ENCODE measurements at regions not wholly inside any gene's neighbourhood (a gene's known extent, or its start where the extent isn't known, plus 50 kb on each side); places are given as distances from the start of the nearest gene placed in this dataset.

DNA sequence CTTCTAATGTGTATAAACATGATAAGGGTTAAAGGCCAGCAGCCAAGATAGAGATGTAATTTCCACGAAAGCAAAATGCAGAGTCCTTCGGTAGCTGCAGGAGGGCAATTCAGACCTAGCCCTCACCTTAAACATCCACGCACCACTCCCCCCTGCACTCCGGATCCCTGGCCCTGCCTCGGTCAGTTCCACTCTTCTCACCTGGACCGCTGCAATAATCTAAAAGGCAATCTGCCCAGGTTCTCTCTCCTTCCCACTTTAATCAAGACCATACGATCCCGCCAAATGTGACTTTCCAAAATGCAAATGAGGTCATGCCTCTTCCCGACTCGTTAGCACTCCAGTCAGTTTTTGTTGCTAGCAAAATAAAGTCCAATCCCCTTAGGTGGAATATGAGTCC is 485.2 kb downstream of the EIPR1 start:
- intact Hi-C loops (cut with micrococcal nuclease), result no loop called here
- H3K9me3 Mint-ChIP-seq (ENCODE audit: unreplicated experiment), result peaks cover 27% of the 10 kb centered on the region
- DNase-seq (ENCODE audit: unreplicated experiment), result no peak
- H3K27me3 Mint-ChIP-seq (ENCODE audit: insufficient read depth, unreplicated experiment), result peaks cover 4% of the 10 kb centered on the region
- H3K4me3 Mint-ChIP-seq (ENCODE audit: unreplicated experiment), result no peak overlapping the region
- TF ChIP-seq, protein P1, sequence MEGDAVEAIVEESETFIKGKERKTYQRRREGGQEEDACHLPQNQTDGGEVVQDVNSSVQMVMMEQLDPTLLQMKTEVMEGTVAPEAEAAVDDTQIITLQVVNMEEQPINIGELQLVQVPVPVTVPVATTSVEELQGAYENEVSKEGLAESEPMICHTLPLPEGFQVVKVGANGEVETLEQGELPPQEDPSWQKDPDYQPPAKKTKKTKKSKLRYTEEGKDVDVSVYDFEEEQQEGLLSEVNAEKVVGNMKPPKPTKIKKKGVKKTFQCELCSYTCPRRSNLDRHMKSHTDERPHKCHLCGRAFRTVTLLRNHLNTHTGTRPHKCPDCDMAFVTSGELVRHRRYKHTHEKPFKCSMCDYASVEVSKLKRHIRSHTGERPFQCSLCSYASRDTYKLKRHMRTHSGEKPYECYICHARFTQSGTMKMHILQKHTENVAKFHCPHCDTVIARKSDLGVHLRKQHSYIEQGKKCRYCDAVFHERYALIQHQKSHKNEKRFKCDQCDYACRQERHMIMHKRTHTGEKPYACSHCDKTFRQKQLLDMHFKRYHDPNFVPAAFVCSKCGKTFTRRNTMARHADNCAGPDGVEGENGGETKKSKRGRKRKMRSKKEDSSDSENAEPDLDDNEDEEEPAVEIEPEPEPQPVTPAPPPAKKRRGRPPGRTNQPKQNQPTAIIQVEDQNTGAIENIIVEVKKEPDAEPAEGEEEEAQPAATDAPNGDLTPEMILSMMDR (IDR thresholded peaks at IDR 0.05; ENCODE audit: unreplicated experiment), result no peak
- ChIA-PET POLR2A (no interaction called here), CTCF (interaction anchor here (0.6 kb wide), 1 partner anchor 11 kb away, joined by 3 read pairs; no protein-coding TSS in a partner anchor)
- H3K4me1 Mint-ChIP-seq (ENCODE audit: insufficient read depth, unreplicated experiment), result no peaks in the 10 kb centered on the region
- BruUV-seq (replicated peaks), result no TSS peak
- no peaks in the 10 kb centered on the region for H3K36me3 Mint-ChIP-seq (ENCODE audit: insufficient read depth, unreplicated experiment)
- H3K27ac Mint-ChIP-seq (ENCODE audit: low read depth, unreplicated experiment), result no peak overlapping the region

DNA sequence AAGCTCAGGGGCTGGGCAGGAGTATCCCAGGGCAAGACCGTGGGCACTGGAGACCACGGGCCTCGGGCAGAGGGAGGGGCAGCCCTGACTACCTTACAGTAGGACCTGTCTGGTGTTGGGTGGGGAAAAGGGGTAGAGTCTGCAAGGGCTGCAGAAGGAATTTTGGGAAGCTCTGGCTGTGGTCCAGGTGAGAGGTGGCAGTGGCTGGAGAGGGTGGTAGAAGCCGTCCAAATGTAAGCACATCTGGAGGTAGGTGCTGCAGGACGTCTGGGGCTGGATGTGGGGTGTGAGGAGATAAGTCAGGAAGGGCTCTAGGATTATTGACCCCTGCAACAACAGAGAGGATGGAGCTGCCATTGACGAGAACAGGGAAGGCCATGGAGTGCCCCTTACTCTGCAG is 486.7 kb downstream of the EIPR1 start:
- no TSS peak for BruUV-seq (replicated peaks)
- H3K36me3 Mint-ChIP-seq (ENCODE audit: insufficient read depth, unreplicated experiment), result no peaks in the 10 kb centered on the region
- no peak overlapping the region for H3K27ac Mint-ChIP-seq (ENCODE audit: low read depth, unreplicated experiment)
- ChIA-PET CTCF (no interaction called here), POLR2A (no interaction called here)
- no peak overlapping the region for H3K4me3 Mint-ChIP-seq (ENCODE audit: unreplicated experiment)
- DNase-seq (ENCODE audit: unreplicated experiment), result no peak
- intact Hi-C loops (cut with micrococcal nuclease), result no loop called here
- H3K27me3 Mint-ChIP-seq (ENCODE audit: insufficient read depth, unreplicated experiment), result peaks cover 15% of the 10 kb centered on the region
- H3K9me3 Mint-ChIP-seq (ENCODE audit: unreplicated experiment), result peaks cover 20% of the 10 kb centered on the region
- TF ChIP-seq, protein P1 (IDR thresholded peaks at IDR 0.05; ENCODE audit: unreplicated experiment), result no peak
- H3K4me1 Mint-ChIP-seq (ENCODE audit: insufficient read depth, unreplicated experiment), result no peaks in the 10 kb centered on the region

DNA sequence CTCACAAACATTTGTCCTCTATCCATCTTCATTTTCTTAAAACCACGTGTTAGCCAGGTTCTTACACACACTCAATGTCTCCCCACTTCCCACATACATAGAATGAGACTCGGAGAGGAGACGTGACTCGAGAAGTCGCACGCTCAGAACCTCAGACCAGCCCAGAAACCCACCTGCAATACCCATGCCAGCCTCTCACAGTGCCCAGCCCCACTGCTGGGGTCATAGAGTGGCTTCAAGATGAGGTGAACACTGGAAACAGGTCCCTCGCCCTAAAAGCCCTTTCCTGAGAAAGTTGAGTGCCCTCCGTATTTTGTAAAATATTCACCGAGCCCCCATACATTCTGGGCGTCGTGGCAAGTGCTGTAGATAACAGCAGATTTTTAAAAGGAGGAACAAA is 487.4 kb downstream of the EIPR1 start:
- CTCF ChIA-PET, result no interaction called here

DNA sequence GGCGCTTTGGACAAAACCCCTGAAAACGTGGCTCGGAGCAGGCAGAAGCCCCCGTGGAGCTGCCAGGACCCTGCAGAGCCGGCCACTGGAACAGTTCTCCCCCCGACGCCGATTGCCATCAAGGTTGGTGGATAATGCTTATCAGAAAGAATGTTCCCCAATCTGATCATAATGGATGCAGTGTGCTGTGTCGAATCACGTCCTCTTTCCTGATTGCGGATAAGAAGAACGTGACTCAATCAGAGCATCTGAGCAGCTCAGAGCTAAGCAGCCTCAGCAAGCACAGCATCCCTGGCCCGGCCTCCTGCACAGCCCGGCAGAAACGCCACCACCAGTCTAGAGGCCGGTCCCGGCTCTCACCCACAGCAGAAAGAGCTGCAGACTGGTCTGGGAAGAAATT is 488.0 kb downstream of the EIPR1 start:
- CTCF ChIA-PET, result no interaction called here
- Mint-ChIP-seq H3K9me3 (ENCODE audit: unreplicated experiment) (peaks cover 10% of the 10 kb centered on the region), H3K27me3 (ENCODE audit: insufficient read depth, unreplicated experiment) (peaks cover 15% of the 10 kb centered on the region), H3K4me3 (ENCODE audit: unreplicated experiment) (no peak overlapping the region), H3K4me1 (ENCODE audit: insufficient read depth, unreplicated experiment) (no peaks in the 10 kb centered on the region), H3K36me3 (ENCODE audit: insufficient read depth, unreplicated experiment) (no peaks in the 10 kb centered on the region), H3K27ac (ENCODE audit: low read depth, unreplicated experiment) (no peak overlapping the region)
- intact Hi-C loops (cut with micrococcal nuclease), result no loop called here
- TF ChIP-seq, protein P1 (IDR thresholded peaks at IDR 0.05; ENCODE audit: unreplicated experiment), result no peak
- BruUV-seq (replicated peaks), result no TSS peak
- DNase-seq (ENCODE audit: unreplicated experiment), result no peak
- POLR2A ChIA-PET, result no interaction called here

More for the DNA sequence above, 487.4 kb downstream of the EIPR1 start:
- H3K27ac Mint-ChIP-seq (ENCODE audit: low read depth, unreplicated experiment), result no peak overlapping the region
- TF ChIP-seq, protein P1 (IDR thresholded peaks at IDR 0.05; ENCODE audit: unreplicated experiment), result no peak
- no TSS peak for BruUV-seq (replicated peaks)
- no peaks in the 10 kb centered on the region for H3K4me1 Mint-ChIP-seq (ENCODE audit: insufficient read depth, unreplicated experiment)
- peaks cover 16% of the 10 kb centered on the region for H3K9me3 Mint-ChIP-seq (ENCODE audit: unreplicated experiment)
- POLR2A ChIA-PET, result no interaction called here
- H3K36me3 Mint-ChIP-seq (ENCODE audit: insufficient read depth, unreplicated experiment), result no peaks in the 10 kb centered on the region
- no peak overlapping the region for H3K4me3 Mint-ChIP-seq (ENCODE audit: unreplicated experiment)
- H3K27me3 Mint-ChIP-seq (ENCODE audit: insufficient read depth, unreplicated experiment), result peaks cover 15% of the 10 kb centered on the region
- DNase-seq (ENCODE audit: unreplicated experiment), result no peak
- intact Hi-C loops (cut with micrococcal nuclease), result no loop called here

All from MCF 10A (cell line).